Immature natural killer cell (primary cell): ENCODE measurements at regions not wholly inside any gene's neighbourhood (a gene's known extent, or its start where the extent isn't known, plus 50 kb on each side); places are given as distances from the start of the nearest gene placed in this dataset.
A peak's percentile ranks its signal among the peaks of the same experiment; 100 is the strongest.

Experiments used
- DNase-seq, 3 donors: peaks; one replicate each; pipeline ENCODE4 v3.0.0; 2022; ENCODE audit warnings: mixed read lengths in 1 of 3
- H3K27ac Mint-ChIP-seq, 6 donors: one replicate each; pipeline ENCODE4 v1.8.0; 2020; ENCODE audit warnings: mixed read lengths in 6 of 6, mild to moderate bottlenecking in 5 of 6, inconsistent platforms in 4 of 6, moderate library complexity in 3 of 6
- H3K27me3 Mint-ChIP-seq, 3 donors: one replicate each; pipeline ENCODE4 v1.8.0; 2020 to 2021; ENCODE audit warnings: low read depth in 3 of 3, mild to moderate bottlenecking in 3 of 3, mixed read lengths in 3 of 3, moderate library complexity in 3 of 3, inconsistent platforms in 1 of 3
- H3K36me3 Mint-ChIP-seq, 3 donors: one replicate each; pipeline ENCODE4 v1.8.0; 2020; ENCODE audit warnings: mixed read lengths in 3 of 3, inconsistent platforms in 2 of 3, mild to moderate bottlenecking in 2 of 3
- H3K4me1 Mint-ChIP-seq, 2 donors: one replicate each; pipeline ENCODE4 v1.8.0; 2020; ENCODE audit warnings: inconsistent platforms in 2 of 2, mild to moderate bottlenecking in 2 of 2, mixed read lengths in 2 of 2, moderate library complexity in 1 of 2
- H3K4me3 Mint-ChIP-seq, 5 donors: one replicate each; pipeline ENCODE4 v1.8.0; 2020; ENCODE audit warnings: mild to moderate bottlenecking in 5 of 5, mixed read lengths in 5 of 5, inconsistent platforms in 3 of 5, moderate library complexity in 3 of 5
- H3K9me3 Mint-ChIP-seq, 6 donors: one replicate each; pipeline ENCODE4 v1.8.0; 2020; ENCODE audit warnings: mild to moderate bottlenecking in 6 of 6, mixed read lengths in 6 of 6, inconsistent platforms in 4 of 6, moderate library complexity in 3 of 6

DNA sequence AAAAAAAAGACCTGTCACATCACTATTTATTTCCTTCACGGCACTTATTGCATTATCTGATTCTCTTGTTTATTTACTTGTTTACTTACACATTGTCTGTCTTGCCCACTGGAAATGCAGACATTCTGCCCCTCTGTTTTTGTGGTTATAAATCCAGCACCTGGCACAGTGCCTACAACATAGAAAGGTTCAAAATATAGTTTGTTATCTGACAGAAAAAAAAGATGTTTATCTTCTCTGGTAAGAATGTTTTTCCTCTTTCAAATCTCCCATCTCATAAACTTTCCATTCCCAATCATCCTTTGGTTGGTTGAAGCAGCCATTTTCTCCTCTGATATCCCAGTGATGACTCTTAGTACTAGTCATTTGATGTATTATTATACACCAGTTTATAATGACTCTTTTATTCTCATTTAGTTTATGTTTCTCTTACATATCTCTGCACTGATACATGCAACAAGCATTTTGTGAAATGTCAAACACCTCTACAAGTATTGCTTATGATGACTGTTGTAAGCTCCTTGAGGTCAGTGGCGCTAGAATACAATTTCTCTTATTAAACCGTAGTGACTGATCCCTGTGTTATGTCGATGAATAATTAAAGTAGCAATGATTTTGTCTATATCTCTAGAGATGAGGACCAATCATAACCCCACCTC is 398.4 kb upstream of the TBL1XR1 start:
- no peak for DNase-seq
- Mint-ChIP-seq H3K4me1 (peaks cover 71 to 82% of the 10 kb centered on the region in 2 donors), H3K4me3 (no peak overlapping the region), H3K36me3 (no peaks in the 10 kb centered on the region), H3K9me3 (no peaks in the 10 kb centered on the region), H3K27ac (peak overlapping the region in 3 of 6 donors; percentile 12 to 51 (median 50)), H3K27me3 (no peaks in the 10 kb centered on the region)

DNA sequence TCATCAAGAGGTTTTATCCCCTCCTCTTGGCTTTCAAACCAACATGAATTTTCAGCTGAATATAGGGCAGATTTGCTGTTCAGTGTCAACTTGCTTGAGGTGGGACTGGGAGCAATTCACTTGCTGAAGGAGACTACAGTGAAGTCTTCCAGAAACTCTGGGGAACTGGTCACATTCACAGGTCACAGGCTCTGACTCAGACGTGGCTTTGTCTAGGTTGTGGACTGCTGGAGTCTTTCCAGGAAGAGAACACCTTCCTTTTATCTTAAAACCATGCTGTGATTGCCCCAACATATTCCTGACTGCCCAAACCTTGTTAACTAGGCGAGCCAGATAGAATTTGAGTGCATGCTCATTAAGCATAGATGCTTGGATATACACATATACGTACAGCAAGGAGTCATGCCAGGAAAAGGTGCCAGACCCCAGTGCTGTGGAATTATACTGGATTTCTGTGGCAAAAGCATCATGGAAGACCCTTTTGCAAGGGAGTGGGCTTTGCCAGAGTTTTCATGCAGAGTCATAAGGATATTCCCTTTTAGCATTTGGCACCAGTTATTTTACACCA is 399.1 kb upstream of the TBL1XR1 start:
- no peak for DNase-seq
- H3K4me1 Mint-ChIP-seq, result peaks cover 71 to 82% of the 10 kb centered on the region in 2 donors
- H3K36me3 Mint-ChIP-seq, result no peaks in the 10 kb centered on the region
- H3K9me3 Mint-ChIP-seq, result no peaks in the 10 kb centered on the region
- H3K27ac Mint-ChIP-seq, result peak overlapping the region in 3 of 6 donors; percentile 21 to 92 (median 50)
- no peaks in the 10 kb centered on the region for H3K27me3 Mint-ChIP-seq
- H3K4me3 Mint-ChIP-seq, result peak overlapping the region in 3 of 5 donors; percentile 24 to 46 (median 31)

DNA sequence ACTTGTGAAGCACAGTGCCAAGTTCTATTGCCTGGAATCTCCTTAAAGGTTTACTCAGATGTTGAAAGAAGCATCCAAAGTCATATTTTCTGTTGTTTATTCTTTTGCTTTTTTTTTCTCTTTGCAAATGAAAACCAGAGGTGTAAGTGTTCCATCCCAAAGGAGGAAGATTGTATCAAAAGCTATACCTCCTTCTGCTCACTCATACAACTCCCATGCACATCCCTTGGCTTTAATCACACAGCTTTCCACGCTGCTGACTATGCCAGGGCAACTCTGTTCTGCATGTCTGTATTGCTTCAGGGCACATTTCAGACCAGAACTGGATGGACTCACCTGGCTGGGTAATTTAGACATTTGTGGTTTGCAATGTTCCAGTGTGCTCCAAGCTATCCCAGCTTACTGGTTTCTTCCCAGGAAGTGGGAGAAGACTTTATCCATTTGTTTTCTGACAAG is 399.6 kb upstream of the TBL1XR1 start:
- peak overlapping the region; percentile 90 to 94 (median 94) for H3K27ac Mint-ChIP-seq
- no peak for DNase-seq
- H3K4me1 Mint-ChIP-seq, result peaks cover 68 to 82% of the 10 kb centered on the region in 2 donors
- peak overlapping the region; percentile 67 to 85 (median 80) for H3K4me3 Mint-ChIP-seq
- H3K9me3 Mint-ChIP-seq, result no peaks in the 10 kb centered on the region
- no peaks in the 10 kb centered on the region for H3K36me3 Mint-ChIP-seq
- no peaks in the 10 kb centered on the region for H3K27me3 Mint-ChIP-seq

DNA sequence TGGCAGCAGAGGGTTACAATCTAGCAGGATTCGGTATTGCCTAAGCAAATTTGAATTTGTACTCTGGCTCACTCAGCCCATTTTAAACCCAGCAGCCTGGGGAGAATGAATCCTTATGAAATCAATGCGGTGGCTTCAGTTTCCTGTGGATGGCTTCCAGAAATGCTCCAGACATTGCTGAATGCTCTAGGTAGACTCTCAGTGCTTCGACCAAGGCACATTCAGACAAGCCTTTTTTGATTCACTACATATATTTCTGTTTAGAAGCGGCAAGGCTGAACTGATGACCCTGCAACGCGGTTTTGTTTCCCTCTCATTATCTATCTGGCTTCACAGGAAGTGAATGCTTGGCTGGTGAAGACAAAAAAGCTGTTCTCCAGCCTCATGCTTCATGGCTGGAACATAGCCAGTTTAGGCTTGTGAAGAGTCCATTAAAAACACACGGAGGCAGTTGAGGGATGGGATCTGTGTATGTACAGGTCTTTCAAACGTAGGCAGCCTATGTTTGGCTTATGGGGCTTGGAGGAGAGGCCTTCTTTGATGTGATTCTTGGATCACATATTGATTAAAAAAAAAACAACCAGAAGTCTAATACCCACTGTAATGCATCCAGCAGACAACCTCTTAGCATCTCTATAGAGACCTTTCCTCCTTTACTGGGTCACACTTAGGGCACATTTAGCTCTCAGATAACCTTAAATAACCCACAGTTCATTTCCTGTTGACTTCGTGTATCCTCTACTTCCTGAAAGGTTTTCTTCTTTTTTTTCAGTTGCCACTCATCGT is 400.2 kb upstream of the TBL1XR1 start:
- Mint-ChIP-seq H3K36me3 (no peaks in the 10 kb centered on the region), H3K9me3 (peaks cover 0 to under 1% (median 0%) of the 10 kb centered on the region in 6 donors), H3K27me3 (no peaks in the 10 kb centered on the region), H3K4me1 (peaks cover 72 to 82% of the 10 kb centered on the region in 2 donors), H3K27ac (peak overlapping the region; percentile 90 to 94 (median 94)), H3K4me3 (peak overlapping the region; percentile 67 to 85 (median 80))
- DNase-seq, result peak; percentile 48 to 51 (median 50)

DNA sequence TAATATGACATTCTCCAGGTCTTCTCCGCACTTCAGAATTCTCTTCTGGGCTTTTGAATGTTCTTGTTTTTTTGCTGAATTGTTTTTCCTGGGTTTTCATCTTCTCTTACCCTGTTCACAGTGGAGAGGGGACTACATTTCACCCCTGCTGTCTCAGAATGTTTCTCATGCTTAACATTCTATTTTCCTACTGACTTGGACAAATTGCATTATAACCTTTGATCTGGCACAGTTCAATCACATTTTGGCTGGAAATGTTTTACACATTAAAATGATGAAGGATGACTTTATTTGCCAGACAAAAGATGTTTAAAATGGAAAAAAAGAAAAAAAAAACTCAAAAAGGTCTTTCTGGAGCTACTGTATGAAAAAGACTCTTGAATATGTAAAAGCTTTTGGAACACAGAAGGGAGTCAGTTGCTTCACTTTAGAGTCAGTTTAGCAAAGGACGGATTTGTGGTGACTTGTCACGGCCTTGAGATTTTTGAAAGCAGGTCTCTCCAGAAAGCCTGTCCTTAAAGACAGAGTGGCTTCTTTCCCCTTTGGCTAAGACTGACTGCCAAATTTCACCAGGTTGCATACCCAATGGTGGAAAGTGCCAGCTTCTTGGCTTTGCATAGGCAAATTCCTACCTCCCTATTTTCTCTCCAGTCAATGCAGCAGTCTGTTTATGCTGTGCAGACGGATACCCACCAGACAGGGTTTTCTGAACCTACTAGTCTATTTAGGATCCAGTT is 401.0 kb upstream of the TBL1XR1 start:
- no peaks in the 10 kb centered on the region for H3K27me3 Mint-ChIP-seq
- DNase-seq, result no peak

DNA sequence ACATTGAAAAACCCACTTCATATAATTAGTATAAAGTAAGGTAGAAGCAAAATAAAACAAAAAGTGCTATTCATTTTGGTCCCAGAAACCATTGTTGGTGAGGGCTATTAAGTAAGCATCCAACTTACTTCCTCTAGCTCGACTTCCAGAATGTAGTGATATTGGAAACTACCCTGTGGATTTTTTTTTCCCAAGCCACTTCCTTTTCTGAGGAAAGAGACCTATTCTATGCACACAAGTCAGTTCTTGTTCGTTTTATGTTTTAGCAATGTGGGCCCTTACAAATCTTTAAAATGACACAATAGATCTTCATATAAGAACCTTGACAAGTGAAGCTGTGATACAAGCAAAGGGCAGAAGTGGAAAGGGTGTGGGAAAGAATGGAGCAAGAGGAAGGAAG is 402.0 kb upstream of the TBL1XR1 start:
- H3K4me1 Mint-ChIP-seq, result peaks cover 81 to 91% of the 10 kb centered on the region in 2 donors
- H3K36me3 Mint-ChIP-seq, result no peaks in the 10 kb centered on the region
- H3K27ac Mint-ChIP-seq, result peak overlapping the region in 3 of 6 donors; percentile 4 to 78 (median 20)
- H3K9me3 Mint-ChIP-seq, result peaks cover 0 to 2% (median 0%) of the 10 kb centered on the region in 6 donors
- no peak for DNase-seq
- peak overlapping the region; percentile 4 to 35 (median 19) for H3K4me3 Mint-ChIP-seq
- H3K27me3 Mint-ChIP-seq, result no peaks in the 10 kb centered on the region

More for the DNA sequence above, 401.0 kb upstream of the TBL1XR1 start:
- peaks cover 80 to 89% of the 10 kb centered on the region in 2 donors for H3K4me1 Mint-ChIP-seq
- peaks cover 0 to 2% (median 0%) of the 10 kb centered on the region in 6 donors for H3K9me3 Mint-ChIP-seq
- H3K36me3 Mint-ChIP-seq, result no peaks in the 10 kb centered on the region
- H3K27ac Mint-ChIP-seq, result peak overlapping the region; percentile 90 to 94 (median 94)
- H3K4me3 Mint-ChIP-seq, result peak overlapping the region; percentile 67 to 85 (median 80)

DNA sequence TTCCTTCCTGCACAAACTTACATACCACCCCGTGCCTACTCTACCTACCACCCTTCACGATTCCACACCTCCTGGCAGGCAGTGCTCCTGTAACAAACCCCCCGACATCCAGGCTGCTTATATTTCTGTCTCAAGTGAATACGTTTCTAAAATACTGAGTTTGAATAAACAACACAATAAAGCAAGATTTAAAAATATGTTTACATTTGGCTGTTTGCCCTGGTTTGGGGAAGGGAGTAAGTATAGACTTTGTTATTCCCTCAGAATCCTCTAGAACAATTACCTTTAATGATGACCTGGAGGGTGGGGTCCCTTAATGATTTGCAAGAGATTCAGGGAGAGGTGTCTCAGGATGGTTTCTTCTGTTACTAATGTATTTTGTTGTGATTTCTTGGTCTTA is 402.6 kb upstream of the TBL1XR1 start:
- Mint-ChIP-seq H3K36me3 (peaks cover under 1 to 1% (median under 1%) of the 10 kb centered on the region in 3 donors), H3K4me3 (peak overlapping the region in 1 of 5 donors; percentile 11), H3K27ac (peak overlapping the region in 2 of 6 donors; percentile 2), H3K27me3 (no peaks in the 10 kb centered on the region), H3K4me1 (peaks cover 81 to 93% of the 10 kb centered on the region in 2 donors), H3K9me3 (peaks cover 0 to 2% (median 0%) of the 10 kb centered on the region in 6 donors)
- DNase-seq, result no peak

DNA sequence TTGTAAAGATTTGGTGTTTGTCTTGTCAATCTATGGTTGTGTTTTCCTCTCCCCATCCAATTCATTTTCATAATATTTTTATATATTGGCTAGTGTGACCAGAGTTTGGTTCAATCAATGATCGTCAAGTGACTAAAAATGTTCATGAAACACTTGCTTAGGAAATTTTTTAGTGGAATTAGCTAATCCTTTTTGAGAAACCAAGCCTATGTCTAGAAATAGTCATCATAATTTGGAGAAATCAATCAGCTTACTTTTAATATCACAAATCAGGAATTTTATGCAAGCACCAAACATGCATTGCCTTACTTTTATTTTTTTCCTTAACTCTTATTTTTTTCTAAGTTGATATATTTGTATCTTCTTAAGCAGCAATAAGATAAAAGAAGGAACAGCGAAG is 403.1 kb upstream of the TBL1XR1 start:
- peaks cover 81 to 94% of the 10 kb centered on the region in 2 donors for H3K4me1 Mint-ChIP-seq
- no peaks in the 10 kb centered on the region for H3K27me3 Mint-ChIP-seq
- peaks cover 0 to 3% (median 0%) of the 10 kb centered on the region in 6 donors for H3K9me3 Mint-ChIP-seq
- peak overlapping the region in 1 of 5 donors; percentile 63 for H3K4me3 Mint-ChIP-seq
- H3K36me3 Mint-ChIP-seq, result peaks cover 3 to 4% (median 4%) of the 10 kb centered on the region in 3 donors
- peak overlapping the region in 1 of 6 donors; percentile 65 for H3K27ac Mint-ChIP-seq
- DNase-seq, result no peak

DNA sequence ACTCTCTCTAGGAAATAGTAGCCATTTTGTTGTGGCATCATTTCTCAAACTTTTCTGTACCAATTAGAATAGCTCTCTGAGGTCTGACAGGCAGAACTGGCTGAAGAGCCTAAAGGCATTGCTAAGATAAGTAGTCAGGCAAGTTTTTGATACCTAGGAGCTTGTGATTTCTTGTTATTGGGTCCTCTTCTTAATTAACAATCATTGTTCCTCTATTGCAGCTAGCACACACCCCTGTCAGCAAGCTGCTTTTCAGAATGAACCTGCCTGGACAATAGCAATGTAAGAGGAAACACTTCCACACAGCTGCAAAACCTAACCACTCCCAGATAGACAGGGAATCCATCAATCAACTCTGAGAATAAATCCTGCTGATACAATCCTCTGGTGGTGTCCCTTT is 403.9 kb upstream of the TBL1XR1 start:
- Mint-ChIP-seq H3K4me1 (peaks cover 74 to 86% of the 10 kb centered on the region in 2 donors), H3K4me3 (peak overlapping the region in 2 of 5 donors; percentile 12 to 63), H3K27me3 (no peaks in the 10 kb centered on the region), H3K36me3 (peaks cover 3 to 4% (median 4%) of the 10 kb centered on the region in 3 donors), H3K9me3 (peaks cover 0 to 3% (median 0%) of the 10 kb centered on the region in 6 donors), H3K27ac (peak overlapping the region in 2 of 6 donors; percentile 29 to 65)
- no peak for DNase-seq

DNA sequence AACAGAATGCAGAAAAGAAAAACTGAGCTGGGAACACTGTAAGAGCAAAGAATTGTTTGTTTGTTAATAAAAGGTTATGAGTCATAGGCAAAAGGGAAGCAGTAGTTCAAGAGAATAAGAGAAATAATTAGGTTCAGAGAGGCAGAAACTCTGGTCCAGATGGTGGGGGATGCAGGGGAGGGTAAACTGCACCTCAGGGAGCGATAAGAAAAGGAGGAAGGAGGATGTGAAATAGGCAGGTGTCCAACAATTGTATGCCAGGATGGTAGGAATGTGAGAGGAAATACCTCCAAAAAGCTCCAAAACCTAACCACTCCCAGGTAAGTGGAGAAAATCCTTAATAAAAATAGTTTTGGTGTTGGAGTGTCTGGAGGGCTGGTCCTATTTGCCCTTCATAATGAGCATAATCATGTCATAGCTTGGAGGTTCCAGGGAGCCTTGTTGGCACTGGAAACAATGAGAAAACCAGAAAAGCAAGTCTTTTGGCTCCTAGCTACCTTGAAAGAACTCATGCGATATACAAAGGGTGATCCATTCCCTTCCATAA is 405.4 kb upstream of the TBL1XR1 start:
- Mint-ChIP-seq H3K4me3 (peak overlapping the region in 2 of 5 donors; percentile 7 to 10), H3K27me3 (peaks cover 0 to 1% (median 0%) of the 10 kb centered on the region in 3 donors), H3K36me3 (peaks cover 3 to 4% (median 4%) of the 10 kb centered on the region in 3 donors), H3K4me1 (peaks cover 58 to 81% of the 10 kb centered on the region in 2 donors), H3K9me3 (peaks cover 0 to 3% (median 0%) of the 10 kb centered on the region in 6 donors), H3K27ac (peak overlapping the region; percentile 1 to 81 (median 46))
- DNase-seq, result no peak

DNA sequence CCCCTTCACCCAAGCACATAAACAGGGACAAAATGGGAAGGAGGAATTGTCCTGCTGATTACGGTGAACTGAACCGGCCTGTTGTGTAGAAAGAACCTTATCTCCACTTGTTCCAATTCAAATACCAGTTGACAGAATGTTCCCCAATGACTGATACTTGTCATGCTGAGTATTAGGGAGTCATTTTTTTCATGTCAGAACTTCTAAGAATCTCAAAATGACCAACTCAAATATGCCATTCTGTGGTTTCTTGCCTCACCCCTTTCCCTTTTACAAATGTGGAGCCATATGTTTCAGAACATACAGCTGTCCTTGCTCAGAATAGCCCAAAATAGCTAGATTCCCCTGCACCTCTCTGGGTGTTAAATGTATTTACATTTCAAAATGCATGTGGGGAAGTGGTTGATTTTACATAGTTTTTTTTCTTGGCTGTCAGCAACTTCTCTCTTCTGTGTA is 405.9 kb upstream of the TBL1XR1 start:
- Mint-ChIP-seq H3K9me3 (peaks cover 0 to 3% (median 0%) of the 10 kb centered on the region in 6 donors), H3K27me3 (peaks cover 0 to 2% (median 0%) of the 10 kb centered on the region in 3 donors), H3K27ac (peak overlapping the region; percentile 20 to 65 (median 38)), H3K4me3 (peak overlapping the region in 4 of 5 donors; percentile 2 to 49 (median 20)), H3K4me1 (peaks cover 53 to 76% of the 10 kb centered on the region in 2 donors), H3K36me3 (peaks cover 3 to 4% (median 4%) of the 10 kb centered on the region in 3 donors)
- no peak for DNase-seq

DNA sequence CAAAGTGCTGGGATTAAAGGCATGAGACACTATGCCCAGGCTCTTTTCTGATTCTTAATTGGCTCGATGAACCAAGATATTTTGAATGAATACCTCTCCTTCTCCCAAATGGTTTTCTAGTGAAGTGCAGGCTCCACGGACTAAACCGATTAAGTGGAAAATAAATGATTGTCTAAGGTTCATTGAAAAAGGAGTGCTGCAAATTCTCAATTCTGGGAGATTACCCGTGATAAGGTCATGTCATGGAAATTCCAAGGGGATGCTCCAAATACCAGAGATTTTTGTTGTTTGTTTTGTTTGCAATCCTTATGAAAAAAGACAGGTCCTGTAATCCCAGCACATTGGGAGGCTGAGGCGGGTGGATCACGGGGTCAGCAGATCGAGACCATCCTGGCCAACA is 406.9 kb upstream of the TBL1XR1 start:
- peaks cover 43 to 66% of the 10 kb centered on the region in 2 donors for H3K4me1 Mint-ChIP-seq
- no peak for DNase-seq
- peaks cover 3 to 4% (median 4%) of the 10 kb centered on the region in 3 donors for H3K36me3 Mint-ChIP-seq
- peaks cover 0 to 2% (median 0%) of the 10 kb centered on the region in 3 donors for H3K27me3 Mint-ChIP-seq
- H3K27ac Mint-ChIP-seq, result no peak overlapping the region
- peaks cover 0 to 3% (median 0%) of the 10 kb centered on the region in 6 donors for H3K9me3 Mint-ChIP-seq
- H3K4me3 Mint-ChIP-seq, result no peak overlapping the region
